HG02970 (cell line): ENCODE measurements at regions not wholly inside any gene's neighbourhood (a gene's known extent, or its start where the extent isn't known, plus 50 kb on each side); places are given as distances from the start of the nearest gene placed in this dataset.
A peak's percentile ranks its signal among the peaks of the same experiment; 100 is the strongest.
"Not testable (repeated sequence)": the region's sequence is repeated elsewhere in the genome, so short reads cannot be mapped to it uniquely, and the experiment has no call there.

Source experiments
- ATAC-seq: cut with Tn5 transposase; IDR thresholded peaks from one replicate; pipeline ENCODE4 v1.9.1; 2021; ENCODE audit warnings: mild to moderate bottlenecking, moderate library complexity, moderate number of reproducible peaks; ENCODE audit not compliant: unreplicated experiment, low FRiP score

GRCh38 chrX:22748093-22748999 lies 251.4 kb upstream of the DDX53 start:
- peak; percentile 84 for ATAC-seq

- ATAC-seq = peak; percentile 57
Observed at GRCh38 chrX:22758807-22759481, 240.8 kb upstream of the DDX53 start.

GRCh38 chrX:22760513-22761057 lies 239.2 kb upstream of the DDX53 start:
- no peak for ATAC-seq

GRCh38 chrX:22788221-22788620 lies 211.5 kb upstream of the DDX53 start:
- ATAC-seq = no peak

- ATAC-seq = no peak
Observed at GRCh38 chrX:22795671-22796070, 204.1 kb upstream of the DDX53 start.

GRCh38 chrX:22800360-22800759 lies 199.4 kb upstream of the DDX53 start:
- ATAC-seq = no peak

DNA sequence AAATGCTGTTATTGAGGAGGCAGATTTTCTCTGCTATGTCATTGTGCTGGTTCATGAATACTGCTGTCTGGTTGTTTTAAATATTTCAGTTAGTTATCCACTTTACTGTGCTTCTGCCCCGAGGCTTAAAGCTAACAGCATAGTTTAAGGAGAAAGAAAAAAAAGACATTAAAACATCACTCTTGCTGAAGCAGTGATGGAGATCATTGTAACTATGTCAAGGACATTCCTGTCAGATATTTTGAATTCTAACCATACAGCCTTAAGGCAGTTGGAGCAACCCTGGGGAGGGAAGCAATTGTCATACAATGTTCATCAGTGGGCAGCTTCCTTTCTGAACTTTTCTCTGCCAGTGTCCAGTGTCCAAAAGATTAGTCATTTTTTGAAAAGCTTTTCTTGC lies 199.0 kb upstream of the DDX53 start:
- ATAC-seq = no peak

GRCh38 chrX:22803353-22803752 lies 196.4 kb upstream of the DDX53 start:
- ATAC-seq = no peak

DNA sequence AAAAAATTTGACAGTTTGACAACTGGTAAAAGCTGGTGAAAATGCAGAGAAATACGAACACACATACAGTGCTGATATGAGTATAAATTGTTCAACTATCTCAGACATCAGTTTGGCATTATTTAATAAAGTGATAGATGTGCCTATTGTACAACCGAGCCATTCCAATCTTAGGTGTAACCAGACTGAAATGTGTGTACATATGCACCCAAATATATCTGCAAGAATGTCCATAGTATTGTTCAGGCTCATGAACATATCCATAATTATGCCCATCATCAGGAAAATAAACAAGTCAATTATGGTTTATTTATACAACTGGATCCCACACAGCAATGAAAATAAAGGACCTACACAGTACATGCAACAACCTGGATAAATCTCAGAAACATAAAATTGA lies 188.9 kb upstream of the DDX53 start:
- ATAC-seq = no peak

DNA sequence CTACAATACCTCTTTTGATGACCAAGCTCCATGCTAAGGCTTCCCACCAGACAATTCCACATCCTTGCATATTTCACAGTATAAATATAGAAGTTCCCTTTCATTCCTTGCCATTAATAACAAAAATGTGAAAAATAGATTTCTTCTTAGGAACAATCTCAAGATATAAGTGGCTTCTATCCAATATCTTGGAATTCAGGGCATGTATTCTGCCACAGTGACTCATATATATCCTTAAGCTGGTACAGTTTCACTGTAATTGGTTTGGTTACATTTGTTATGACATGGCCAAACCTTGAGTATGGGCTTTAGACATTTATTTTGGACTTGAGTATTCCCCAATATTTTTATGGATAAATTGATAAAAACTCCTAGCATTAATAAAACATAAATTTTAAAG lies 181.7 kb upstream of the DDX53 start:
- ATAC-seq = no peak

GRCh38 chrX:22855693-22856092 lies 144.1 kb upstream of the DDX53 start:
- no peak for ATAC-seq

GRCh38 chrX:22859642-22860041 lies 140.1 kb upstream of the DDX53 start:
- no peak for ATAC-seq

GRCh38 chrX:22866801-22867200 lies 133.0 kb upstream of the DDX53 start:
- ATAC-seq = not testable (repeated sequence)

DNA sequence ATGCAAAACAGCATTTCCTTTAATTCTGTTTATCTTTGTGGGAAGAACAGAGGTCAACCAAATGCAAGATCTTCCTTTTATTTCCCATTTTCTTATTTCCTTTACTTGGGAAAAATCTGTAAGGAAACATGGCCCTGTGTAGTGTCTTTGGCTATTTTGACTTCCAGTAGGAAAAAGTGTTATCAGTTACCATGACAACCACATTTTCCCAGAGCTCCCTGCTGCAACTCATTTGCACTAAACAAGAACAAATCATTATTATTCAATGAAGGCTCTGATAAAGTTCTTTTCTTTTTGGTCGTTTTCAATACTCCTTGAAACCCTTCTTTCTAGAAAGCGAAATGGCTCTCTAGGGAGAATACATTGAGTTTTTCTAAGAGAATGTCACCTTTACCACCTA lies 117.2 kb upstream of the DDX53 start:
- no peak for ATAC-seq

DNA sequence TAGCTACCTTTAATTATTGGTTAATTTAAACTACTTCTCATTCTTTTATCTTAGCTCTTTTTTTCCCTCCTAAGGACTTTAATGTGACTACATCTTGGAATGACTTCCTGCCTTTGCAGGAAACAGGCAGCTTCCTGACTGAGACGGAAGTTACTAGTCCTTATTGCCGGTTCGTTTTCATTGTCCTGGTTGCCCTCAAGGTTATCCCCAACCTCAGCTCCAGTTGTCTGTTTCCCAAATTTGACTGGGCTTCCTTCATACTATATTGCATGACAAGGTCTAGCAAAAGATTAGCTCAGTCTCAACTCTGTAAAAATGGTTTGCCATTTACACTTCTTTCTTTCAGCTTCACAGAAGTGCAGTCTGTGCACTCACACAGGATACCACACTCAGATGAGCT lies 109.9 kb upstream of the DDX53 start:
- no peak for ATAC-seq

DNA sequence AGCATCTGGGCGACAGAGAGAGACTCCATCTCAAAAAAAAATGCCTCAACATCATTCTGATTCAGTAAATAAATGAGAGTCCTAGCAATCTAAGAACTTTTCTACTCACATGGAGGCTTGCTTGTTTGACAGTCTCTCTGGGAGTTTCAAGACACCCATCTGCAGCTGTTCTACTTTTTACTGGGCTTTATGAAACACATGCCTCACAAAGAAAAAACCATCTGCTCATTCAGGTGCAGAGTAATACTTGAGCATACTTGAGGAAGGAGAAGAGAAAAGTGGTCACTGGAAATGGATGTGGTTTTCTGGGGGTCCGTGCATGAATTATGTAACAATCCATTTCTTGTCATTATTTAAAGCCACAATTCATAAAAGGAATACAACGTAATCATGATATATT lies 87.1 kb upstream of the DDX53 start:
- ATAC-seq = no peak

DNA sequence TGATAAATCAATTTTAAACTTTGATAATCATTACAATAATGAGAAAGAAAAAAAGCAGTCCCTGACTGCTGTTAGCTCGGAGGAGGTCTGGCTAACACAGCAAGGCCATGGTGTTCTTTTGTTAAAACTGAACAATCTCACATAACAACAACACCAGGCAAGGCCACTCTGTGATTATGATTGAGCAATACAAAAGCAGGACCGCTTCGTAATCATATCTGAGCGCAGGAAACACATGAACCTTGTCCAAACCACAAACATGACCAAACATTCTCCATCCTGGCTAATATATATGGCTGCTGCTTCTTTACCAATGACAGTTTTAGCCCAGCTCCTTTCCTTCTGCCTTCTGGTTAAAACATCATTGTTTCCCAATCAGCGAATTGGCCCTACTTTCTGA lies 76.8 kb upstream of the DDX53 start:
- no peak for ATAC-seq

DNA sequence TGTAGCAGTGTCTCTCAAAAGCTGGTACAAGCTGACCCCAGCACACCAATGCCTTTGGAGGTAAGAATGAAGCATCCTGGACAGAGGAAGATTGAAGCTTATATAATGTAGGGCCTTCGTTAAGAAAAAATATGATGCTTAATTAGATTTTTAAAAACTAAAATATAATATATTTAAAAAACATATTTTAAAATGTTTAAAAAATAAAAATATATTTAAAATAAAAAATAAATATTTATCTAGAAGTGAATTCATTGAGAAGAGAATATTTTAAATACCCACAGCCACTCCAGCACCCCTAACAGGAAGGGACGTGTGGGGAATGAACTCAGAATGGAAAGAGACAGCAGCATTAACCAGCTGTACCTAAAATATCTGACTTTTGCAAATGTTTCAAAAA lies 65.1 kb upstream of the DDX53 start:
- ATAC-seq = no peak

DNA sequence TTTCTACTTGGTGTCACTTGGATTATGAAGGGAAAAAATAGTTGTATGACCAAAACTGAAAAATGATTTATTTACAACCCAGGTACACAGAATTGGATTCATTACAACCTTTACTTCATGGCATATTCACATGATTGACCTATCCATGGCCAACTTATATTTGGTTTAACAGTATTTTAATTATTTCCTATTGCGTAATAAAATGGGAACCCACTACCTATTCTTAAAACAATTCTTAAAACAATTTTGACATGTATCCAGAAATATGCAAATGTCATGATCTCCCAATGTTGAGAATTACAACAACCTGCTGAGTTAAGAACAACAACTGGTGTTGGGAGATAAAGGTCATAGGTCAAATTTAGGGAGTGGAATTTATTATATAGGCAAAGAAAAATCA lies 54.8 kb upstream of the DDX53 start:
- ATAC-seq = no peak
